Hepatocyte (in vitro differentiated cells): ENCODE measurements at regions not wholly inside any gene's neighbourhood (a gene's known extent, or its start where the extent isn't known, plus 50 kb on each side); places are given as distances from the start of the nearest gene placed in this dataset.

ENCODE experiments used
- DNase-seq: peaks from one replicate; pipeline ENCODE4 v3.0.0-alpha.2; 2016; ENCODE audit warnings: low spot score
- H2AFZ ChIP-seq: fragments of 200-600 bp; sonication (generic); 2 replicates; pipeline ENCODE4 v1.6.0; 2016; ENCODE audit warnings: antibody characterized with exemption, mild to moderate bottlenecking
- H3K27ac ChIP-seq: fragments of 200-600 bp; sonication (generic); 2 replicates; pipeline ENCODE4 v1.5.1; 2016; ENCODE audit warnings: mild to moderate bottlenecking
- H3K27me3 ChIP-seq: fragments of 200-600 bp; sonication (generic); 2 replicates; pipeline ENCODE4 v1.6.1; 2016
- H3K36me3 ChIP-seq: fragments of 200-600 bp; sonication (generic); replicated peaks from 2 replicates; pipeline ENCODE4 v1.5.1; 2016; ENCODE audit warnings: low read depth; ENCODE audit not compliant: insufficient read depth
- H3K4me1 ChIP-seq: fragments of 200-600 bp; sonication (generic); 2 replicates; pipeline ENCODE4 v1.5.1; 2016; ENCODE audit warnings: mild to moderate bottlenecking, moderate library complexity; ENCODE audit not compliant: insufficient read depth
- H3K4me2 ChIP-seq: fragments of 200-600 bp; sonication (generic); 2 replicates; pipeline ENCODE4 v1.6.0; 2016
- H3K4me3 ChIP-seq: fragments of 200-600 bp; sonication (generic); 2 replicates; pipeline ENCODE4 v1.5.1; 2016; ENCODE audit warnings: mild to moderate bottlenecking
- H3K79me2 ChIP-seq: fragments of 200-600 bp; sonication (generic); 2 replicates; pipeline ENCODE4 v1.6.0; 2017; ENCODE audit warnings: mild to moderate bottlenecking
- H3K9me2 ChIP-seq: fragments of 200-600 bp; sonication (generic); replicated peaks from 2 replicates; pipeline ENCODE4 v1.6.0; 2017; ENCODE audit warnings: mild to moderate bottlenecking; ENCODE audit not compliant: insufficient read depth
- H3K9me3 ChIP-seq: fragments of 200-600 bp; sonication (generic); 2 replicates; pipeline ENCODE4 v1.5.1; 2016; ENCODE audit warnings: low read depth, mild to moderate bottlenecking
- H4K20me1 ChIP-seq: fragments of 200-600 bp; sonication (generic); 2 replicates; pipeline ENCODE4 v1.6.0; 2016; ENCODE audit warnings: mild to moderate bottlenecking; ENCODE audit not compliant: insufficient read depth, poor library complexity, severe bottlenecking
- EZH2 ChIP-seq: fragments of 200-600 bp; sonication (generic); IDR thresholded peaks from 2 replicates; pipeline ENCODE4 v1.6.1; 2016; ENCODE audit warnings: antibody characterized with exemption, mild to moderate bottlenecking, borderline replicate concordance
- EZH2phosphoT487 ChIP-seq: fragments of 200-600 bp; sonication (generic); IDR thresholded peaks from one replicate; pipeline ENCODE4 v1.6.1; 2018; ENCODE audit warnings: antibody characterized with exemption, mild to moderate bottlenecking, low read depth, moderate library complexity; ENCODE audit not compliant: unreplicated experiment, severe bottlenecking
- WGBS: methylation state at CpG from one replicate; pipeline ENCODE4 v1.1.6; 2016; ENCODE audit warnings: low lambda C conversion rate; ENCODE audit errors: missing lambda C conversion rate; 5-methylcytosine and 5-hydroxymethylcytosine counted together
- TF ChIP-seq, protein P1 (sequence below): fragments of 200-600 bp; sonication (generic); IDR thresholded peaks from 2 replicates; pipeline ENCODE4 v1.5.1; 2016; ENCODE audit warnings: antibody characterized with exemption, mild to moderate bottlenecking; ENCODE audit not compliant: poor library complexity

DNA sequence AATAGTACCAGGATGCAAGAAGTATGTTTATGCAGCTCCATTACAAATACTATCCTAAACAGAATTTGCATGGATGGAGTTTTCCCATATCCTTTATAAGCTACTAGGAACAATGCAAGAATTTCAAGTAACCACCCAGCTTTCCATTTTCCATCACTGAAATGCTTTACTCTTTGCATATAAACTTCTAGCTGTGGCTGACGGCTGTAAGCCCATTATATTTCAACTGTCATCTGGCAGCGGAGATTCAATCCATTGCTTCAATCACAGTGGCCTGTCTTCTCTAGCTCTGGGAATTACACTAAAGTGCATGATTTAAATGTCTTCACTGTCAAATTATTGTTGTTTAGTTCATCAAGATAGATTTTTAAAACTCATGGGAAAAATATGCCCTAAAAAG is 64.2 kb upstream of the PAM start:
- H3K27me3 ChIP-seq = no peaks in the 10 kb centered on the region
- no peaks in the 10 kb centered on the region for H3K4me1 ChIP-seq
- no peak overlapping the region for H2AFZ ChIP-seq
- WGBS = 81% methylated on average over 2 of the region's 2 CpGs
- H3K9me3 ChIP-seq = no peaks in the 10 kb centered on the region
- no peak overlapping the region for H3K4me3 ChIP-seq
- no peak overlapping the region for H3K4me2 ChIP-seq
- DNase-seq = no peak
- no peak overlapping the region for H3K27ac ChIP-seq
- no peaks in the 10 kb centered on the region for H4K20me1 ChIP-seq
- no peaks in the 10 kb centered on the region for H3K36me3 ChIP-seq
- no peaks in the 10 kb centered on the region for H3K79me2 ChIP-seq
- H3K9me2 ChIP-seq = no peaks in the 10 kb centered on the region
- TF ChIP-seq EZH2 (no peak), EZH2phosphoT487 (no peak)
- TF ChIP-seq, protein P1, sequence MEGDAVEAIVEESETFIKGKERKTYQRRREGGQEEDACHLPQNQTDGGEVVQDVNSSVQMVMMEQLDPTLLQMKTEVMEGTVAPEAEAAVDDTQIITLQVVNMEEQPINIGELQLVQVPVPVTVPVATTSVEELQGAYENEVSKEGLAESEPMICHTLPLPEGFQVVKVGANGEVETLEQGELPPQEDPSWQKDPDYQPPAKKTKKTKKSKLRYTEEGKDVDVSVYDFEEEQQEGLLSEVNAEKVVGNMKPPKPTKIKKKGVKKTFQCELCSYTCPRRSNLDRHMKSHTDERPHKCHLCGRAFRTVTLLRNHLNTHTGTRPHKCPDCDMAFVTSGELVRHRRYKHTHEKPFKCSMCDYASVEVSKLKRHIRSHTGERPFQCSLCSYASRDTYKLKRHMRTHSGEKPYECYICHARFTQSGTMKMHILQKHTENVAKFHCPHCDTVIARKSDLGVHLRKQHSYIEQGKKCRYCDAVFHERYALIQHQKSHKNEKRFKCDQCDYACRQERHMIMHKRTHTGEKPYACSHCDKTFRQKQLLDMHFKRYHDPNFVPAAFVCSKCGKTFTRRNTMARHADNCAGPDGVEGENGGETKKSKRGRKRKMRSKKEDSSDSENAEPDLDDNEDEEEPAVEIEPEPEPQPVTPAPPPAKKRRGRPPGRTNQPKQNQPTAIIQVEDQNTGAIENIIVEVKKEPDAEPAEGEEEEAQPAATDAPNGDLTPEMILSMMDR = no peak

GRCh38 chr5:102691434-102691833 is 63.7 kb upstream of the PAM start:
- TF ChIP-seq EZH2 = no peak
- no peak for TF ChIP-seq EZH2phosphoT487
- TF ChIP-seq, protein P1 = no peak
- H2AFZ ChIP-seq = no peak overlapping the region
- H4K20me1 ChIP-seq = no peaks in the 10 kb centered on the region
- H3K9me3 ChIP-seq = no peaks in the 10 kb centered on the region
- DNase-seq = peak; percentile 16
- no peak overlapping the region for H3K4me3 ChIP-seq
- WGBS = 84% methylated on average over 1 of the region's 1 CpG
- H3K79me2 ChIP-seq = no peaks in the 10 kb centered on the region
- no peak overlapping the region for H3K27ac ChIP-seq
- H3K4me2 ChIP-seq = no peak overlapping the region
- H3K27me3 ChIP-seq = no peaks in the 10 kb centered on the region
- H3K36me3 ChIP-seq = no peaks in the 10 kb centered on the region
- H3K9me2 ChIP-seq = no peaks in the 10 kb centered on the region
- no peaks in the 10 kb centered on the region for H3K4me1 ChIP-seq

DNA sequence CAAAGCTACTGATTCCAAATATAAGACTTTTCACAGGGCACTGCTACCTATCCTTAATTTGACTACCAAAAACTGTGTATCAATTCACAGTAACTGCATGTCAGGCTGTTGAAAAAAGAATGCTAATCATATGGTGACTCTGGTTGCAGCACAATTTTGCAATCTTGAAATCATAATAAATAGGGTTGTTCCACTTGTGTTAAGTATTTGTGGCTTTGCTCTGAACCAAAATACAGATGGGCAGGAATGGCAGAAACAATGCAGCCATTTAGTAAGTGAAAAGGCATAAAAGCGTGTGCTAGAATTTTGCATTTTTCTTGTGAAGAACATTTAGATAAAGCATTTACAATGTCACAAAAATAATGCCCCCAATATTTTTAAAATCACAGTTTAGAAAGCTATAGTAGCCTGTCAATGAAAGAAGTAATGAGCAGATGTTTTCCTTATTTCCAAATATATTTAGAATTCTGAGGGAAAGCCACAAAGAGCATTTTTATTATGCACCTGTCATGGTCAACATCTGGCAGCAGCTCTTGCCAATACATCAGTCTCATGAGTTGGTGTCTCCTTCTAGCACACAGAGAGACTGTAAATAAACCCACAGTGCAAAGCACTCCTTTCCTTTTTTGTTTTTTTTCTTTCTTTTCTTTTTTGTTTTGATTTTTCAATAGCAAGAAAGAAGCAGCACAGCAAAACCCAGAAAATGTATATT is 54.8 kb upstream of the PAM start:
- TF ChIP-seq, protein P1 = no peak
- no peak for TF ChIP-seq EZH2phosphoT487
- TF ChIP-seq EZH2 = no peak
- 97% methylated on average over 1 of the region's 1 CpG for WGBS

GRCh38 chr5:102700916-102701315 is 54.2 kb upstream of the PAM start:
- WGBS = 67% methylated on average over 2 of the region's 2 CpGs
- Histone ChIP-seq H4K20me1 (no peaks in the 10 kb centered on the region), H2AFZ (no peak overlapping the region), H3K36me3 (no peaks in the 10 kb centered on the region), H3K79me2 (no peaks in the 10 kb centered on the region), H3K4me1 (no peaks in the 10 kb centered on the region), H3K27me3 (no peaks in the 10 kb centered on the region), H3K9me3 (no peaks in the 10 kb centered on the region), H3K9me2 (no peaks in the 10 kb centered on the region), H3K4me3 (no peak overlapping the region), H3K27ac (no peak overlapping the region), H3K4me2 (no peak overlapping the region)
- no peak for TF ChIP-seq EZH2phosphoT487
- TF ChIP-seq EZH2 = no peak
- TF ChIP-seq, protein P1 = no peak
- DNase-seq = no peak

More for the DNA sequence above, 54.8 kb upstream of the PAM start:
- no peaks in the 10 kb centered on the region for H3K79me2 ChIP-seq
- no peak overlapping the region for H2AFZ ChIP-seq
- DNase-seq = no peak
- H3K9me3 ChIP-seq = no peaks in the 10 kb centered on the region
- no peaks in the 10 kb centered on the region for H3K9me2 ChIP-seq
- no peak overlapping the region for H3K27ac ChIP-seq
- no peaks in the 10 kb centered on the region for H3K36me3 ChIP-seq
- no peak overlapping the region for H3K4me3 ChIP-seq
- H4K20me1 ChIP-seq = no peaks in the 10 kb centered on the region
- H3K27me3 ChIP-seq = no peaks in the 10 kb centered on the region
- no peaks in the 10 kb centered on the region for H3K4me1 ChIP-seq
- H3K4me2 ChIP-seq = no peak overlapping the region
